ENCODE measurements at regions not wholly inside any gene's neighbourhood (a gene's known extent, or its start where the extent isn't known, plus 50 kb on each side); places are given as distances from the start of the nearest gene placed in this dataset.

DNA sequence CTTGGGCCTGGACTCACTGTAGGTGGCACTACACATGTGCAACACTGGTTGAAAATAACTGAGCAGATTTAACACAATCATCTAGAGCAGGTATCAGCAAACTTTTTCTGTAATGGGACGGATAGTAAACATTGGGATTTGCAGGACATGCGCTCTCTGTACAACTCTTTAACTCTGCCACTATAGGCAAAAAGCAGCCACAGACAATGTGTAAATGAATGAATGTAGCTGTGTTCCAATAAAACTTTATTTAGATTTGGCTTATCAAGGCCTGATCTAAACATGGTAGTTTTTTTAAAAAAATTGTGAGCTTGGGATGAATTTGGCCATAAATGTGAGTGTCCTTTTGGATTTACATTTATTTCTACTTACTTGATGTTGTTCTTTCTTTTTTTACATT lies 407.3 kb downstream of the FAT4 start:
- TF ChIP-seq YY1 (IDR thresholded peaks at IDR 0.05; ENCODE audit: insufficient read depth, insufficient read length) (no peak), SUZ12 (IDR thresholded peaks at IDR 0.05; ENCODE audit: extremely low read depth, insufficient read depth, insufficient read length) (no peak)
